HG03039 (cell line): ENCODE measurements at regions not wholly inside any gene's neighbourhood (a gene's known extent, or its start where the extent isn't known, plus 50 kb on each side); places are given as distances from the start of the nearest gene placed in this dataset.
"Not testable (repeated sequence)": the region's sequence is repeated elsewhere in the genome, so short reads cannot be mapped to it uniquely, and the experiment has no call there.

Experiments
- ATAC-seq: cut with Tn5 transposase; IDR thresholded peaks from one replicate; pipeline ENCODE4 v1.9.1; 2021; ENCODE audit warnings: mild to moderate bottlenecking, moderate library complexity; ENCODE audit not compliant: unreplicated experiment

DNA sequence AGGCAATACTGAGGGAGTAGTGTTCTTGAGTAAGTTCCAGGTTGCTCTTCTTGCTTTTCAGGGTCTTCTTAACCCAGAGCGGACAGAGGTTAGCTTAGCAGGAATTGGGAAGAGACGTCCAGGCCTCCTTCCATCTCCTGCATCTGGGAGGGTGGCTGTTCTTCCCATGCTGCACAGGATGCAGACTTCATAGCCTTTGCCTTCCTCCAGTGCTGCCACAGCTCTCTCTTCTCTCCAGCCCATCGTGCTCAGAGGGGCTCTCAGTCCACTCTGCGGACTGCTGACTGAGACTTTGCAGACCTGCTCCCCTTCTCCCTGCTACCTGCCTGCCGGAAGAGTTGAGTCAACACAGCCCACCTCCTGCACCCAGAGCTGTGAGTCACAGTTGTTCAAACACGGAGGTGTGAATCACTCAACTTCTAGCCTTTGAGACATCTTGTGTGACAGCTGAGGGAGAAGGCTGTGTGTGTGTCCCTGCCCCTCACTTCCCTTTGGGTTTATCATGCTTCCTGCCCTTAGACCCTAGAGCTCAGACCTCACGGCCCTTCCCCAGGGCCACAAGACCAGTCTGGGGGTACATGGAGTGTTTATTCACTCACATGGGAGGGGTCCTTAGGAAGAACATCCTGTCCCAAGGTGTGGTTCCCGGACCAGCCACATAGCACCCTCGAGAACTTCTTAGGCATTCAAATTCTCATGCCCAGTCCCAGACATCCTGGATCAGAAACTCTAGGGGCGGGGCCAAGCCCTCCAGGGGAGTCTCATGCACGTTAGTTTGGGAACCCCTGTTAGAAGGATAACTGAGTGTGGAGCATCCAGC lies 158.3 kb upstream of the CACNA1E start:
- no peak for ATAC-seq

DNA sequence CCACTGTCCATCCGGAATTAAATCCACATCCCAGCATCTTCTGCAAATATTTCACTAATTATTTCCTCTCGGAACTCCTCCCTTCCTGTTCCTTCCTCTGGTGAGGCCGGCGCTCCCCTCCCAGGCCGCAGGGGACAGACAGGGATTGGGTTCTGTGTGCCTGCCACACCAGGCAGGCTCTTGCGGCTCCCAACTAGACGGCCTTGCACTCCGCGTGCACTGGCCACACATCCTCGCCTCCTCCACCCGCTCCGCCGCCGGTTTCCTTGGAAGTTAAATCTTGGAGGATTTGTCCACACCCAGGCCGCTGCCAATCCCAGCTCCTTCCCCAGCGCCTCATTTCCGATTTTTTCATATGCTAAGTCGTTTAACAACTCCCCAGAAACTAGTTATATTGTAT lies 157.6 kb upstream of the CACNA1E start:
- ATAC-seq: not testable (repeated sequence)

DNA sequence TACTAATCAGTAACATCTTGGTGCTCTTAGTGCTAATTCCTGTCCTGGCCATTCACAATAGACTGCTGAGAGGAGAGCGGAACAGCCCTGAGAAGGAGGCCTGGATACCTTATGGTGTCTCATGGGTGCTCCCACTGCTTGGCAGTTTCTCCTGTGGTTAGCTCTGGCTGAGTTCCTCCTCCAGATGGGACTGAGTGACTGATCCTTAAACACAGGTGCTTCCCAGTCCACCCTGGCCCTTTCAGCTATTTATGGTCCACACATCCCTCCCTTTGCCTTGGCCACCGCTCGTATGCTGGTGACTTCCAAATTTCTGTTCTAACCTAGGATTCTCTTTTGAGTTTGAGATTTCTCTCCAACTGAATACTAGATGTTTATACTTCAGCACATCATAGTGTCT lies 157.0 kb upstream of the CACNA1E start:
- ATAC-seq: no peak

DNA sequence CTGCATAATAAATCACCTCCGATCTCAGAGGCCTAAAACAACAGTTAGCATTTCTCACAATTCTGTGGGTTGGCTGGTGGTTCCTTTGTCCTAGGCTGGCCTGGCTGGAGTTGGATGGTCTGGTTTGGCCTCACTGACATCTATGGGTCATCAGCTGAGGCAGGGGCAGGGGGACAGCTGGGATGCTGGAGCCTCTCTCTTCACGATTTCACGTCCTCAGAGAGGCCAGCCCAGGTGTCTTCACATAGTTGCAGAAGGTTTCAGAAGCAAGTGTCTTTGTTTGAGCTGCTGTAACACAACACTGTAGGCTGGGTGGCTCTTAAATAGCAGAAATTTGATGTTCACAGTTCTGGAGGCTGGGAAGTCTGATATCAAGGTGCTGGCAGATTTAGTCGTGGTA lies 155.5 kb upstream of the CACNA1E start:
- no peak for ATAC-seq

DNA sequence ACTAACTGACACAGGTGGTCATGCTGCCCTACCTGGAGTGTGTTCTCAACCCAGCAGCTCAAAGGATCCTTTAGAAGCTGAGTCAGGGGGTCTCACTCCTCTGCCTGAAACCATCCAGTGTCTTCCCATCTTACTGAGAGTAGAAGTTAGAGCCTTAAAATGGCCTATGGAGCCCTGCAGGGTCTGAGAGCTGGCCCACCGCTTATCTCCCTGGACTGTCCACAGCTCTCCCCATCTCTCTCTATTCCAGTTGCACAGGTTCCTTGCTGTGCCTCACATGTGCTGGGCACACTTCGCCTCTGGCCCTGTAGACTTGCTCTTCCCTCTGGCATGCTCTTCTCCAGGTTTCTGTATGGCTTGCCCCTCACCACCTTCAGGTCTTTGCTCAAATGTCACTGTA lies 148.6 kb upstream of the CACNA1E start:
- no peak for ATAC-seq

DNA sequence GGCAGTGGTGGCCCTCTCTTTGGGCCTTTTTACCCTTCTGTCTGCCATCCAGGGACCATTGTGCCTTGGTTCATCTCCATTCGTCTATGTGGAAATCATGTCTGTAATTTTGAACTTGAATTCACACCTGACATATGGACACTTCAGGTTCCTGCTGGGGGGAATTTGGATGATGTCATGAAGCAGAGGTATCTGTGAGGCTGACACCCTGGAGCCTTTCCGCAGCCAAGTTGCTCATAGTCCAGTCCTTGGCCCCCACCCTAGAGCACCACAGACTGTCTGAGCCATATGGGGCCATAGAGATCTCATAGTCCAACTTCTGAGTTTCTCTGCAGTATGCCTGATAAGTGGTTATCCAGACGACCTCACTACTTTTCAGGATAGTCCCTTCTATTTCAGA lies 147.7 kb upstream of the CACNA1E start:
- ATAC-seq: no peak

DNA sequence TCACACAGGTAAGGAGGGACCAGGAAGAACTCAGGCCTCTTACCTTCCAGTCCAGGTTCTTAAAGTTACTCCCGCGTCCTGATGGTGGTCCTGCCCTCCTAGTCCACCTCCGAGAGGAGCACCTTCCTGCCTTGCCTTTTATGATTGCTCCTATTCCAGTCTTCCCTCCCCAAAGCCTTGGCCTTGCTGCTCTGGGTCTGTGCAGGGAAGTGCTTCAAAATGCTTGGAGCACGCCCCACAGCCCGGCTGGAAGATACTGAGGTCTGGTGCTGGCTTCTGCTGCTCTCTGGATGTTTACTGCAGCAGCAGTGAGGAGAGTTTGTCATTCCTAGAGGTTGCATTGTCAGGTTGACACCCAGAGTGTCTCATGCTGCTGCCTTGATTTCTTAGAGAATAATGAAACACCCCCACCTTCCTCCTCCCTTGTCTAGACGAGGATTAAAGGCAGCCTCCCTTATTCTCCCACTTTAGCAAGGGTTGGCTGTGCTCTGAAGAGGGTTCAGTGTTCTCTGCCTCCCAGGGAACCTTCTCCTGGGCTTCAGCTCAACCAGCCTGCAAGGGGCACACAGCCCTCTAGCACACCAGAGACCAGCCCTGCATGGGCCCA lies 142.2 kb upstream of the CACNA1E start:
- no peak for ATAC-seq

DNA sequence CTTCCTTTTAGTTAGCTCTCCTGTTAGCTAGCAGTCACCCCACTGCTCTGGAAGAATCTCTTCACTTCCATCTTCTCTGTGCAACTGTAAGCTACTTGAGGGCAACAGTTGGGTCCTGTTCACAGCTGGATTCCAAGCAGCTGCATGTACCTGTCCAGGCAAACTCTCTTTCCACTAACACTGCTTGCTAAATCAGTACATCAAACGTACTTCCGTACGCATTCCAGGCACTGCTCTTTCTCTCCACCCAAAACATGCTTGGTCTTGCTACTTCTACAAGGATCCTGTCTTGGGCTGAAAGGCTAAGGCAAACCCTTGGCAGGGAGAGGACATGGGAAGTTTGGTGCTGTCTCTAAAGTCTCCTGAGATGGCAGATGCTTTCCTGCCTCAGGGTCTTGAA lies 139.2 kb upstream of the CACNA1E start:
- ATAC-seq: no peak

DNA sequence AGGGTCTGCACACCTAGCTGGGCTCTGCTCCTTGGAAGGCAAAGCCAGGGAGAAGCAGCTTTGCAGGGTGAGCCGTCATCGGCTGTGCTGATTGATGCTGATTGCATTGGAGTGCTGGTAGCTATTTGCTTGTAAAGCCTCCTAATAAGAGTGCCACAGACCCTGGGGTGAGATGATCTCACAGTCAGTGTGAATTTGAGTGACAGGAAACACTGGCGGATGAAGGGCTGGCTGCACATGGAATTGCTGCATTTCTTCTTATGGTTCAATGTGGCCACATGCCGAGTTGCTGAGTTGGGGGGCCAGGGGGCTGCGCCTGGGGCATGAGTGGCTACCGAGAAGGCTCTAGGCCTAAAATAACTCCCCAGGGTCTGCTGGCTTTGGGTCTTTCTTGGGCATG lies 138.2 kb upstream of the CACNA1E start:
- no peak for ATAC-seq

DNA sequence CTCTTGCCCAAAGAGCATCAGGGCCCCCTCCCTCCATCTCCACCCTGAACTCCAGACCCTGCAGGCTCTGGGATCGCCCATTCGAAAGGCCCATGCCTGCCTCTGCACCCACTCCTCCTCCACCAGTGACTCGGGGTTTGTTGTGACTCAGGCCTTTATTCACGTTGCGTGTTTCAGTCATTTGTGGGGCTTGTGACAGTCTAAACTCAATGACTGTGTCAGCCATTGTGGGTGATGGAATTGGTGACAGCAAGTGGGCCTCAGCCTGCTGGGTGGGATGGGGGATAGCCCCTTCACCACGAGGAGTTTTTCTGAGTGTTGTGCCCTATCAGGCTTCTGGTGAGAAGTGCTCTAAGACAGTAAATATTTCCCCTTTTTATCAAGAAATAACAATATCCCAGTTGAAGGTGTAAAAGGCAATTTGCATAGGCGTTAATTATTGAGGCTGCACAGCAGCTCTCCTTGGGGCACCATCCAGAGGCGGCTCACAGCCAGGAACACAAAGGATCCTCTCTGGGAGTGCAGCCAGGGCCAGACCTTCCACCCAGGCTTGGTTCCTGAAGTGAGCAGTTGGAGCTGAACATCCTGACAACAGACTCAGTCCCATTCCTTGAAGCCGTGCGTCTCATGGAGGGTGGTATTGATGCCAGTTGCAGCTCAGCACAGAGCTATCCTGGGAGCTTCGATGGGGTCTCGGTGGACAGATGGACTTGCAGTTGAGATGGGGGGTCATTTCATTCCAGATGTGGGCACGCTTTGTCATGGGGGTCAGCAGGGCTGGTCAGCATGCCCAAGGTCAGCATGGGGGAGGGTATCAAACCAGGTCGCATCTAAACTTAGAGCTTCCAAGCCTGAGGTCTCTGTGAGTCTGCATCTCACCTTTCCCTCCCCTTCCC lies 135.6 kb upstream of the CACNA1E start:
- ATAC-seq: no peak

DNA sequence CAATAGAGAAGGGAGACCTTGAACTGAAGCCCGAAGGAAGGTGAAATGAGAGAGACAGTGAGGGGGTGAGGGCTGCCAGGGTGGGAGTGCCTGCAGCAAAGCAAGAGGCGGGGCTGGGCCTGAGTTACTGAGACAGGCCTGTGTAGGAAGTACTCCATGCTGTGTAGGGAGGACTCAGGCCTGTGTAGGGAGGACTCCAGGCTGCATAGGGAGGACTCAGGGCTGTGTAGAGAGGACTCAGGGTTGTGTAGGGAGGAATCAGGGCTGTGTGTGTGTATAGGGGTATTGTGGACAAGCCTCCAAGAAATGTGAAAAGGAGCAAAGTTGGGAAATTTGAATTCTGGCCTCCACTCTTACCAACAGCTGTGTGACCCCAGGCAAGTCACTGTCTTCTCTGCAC lies 133.8 kb upstream of the CACNA1E start:
- no peak for ATAC-seq

DNA sequence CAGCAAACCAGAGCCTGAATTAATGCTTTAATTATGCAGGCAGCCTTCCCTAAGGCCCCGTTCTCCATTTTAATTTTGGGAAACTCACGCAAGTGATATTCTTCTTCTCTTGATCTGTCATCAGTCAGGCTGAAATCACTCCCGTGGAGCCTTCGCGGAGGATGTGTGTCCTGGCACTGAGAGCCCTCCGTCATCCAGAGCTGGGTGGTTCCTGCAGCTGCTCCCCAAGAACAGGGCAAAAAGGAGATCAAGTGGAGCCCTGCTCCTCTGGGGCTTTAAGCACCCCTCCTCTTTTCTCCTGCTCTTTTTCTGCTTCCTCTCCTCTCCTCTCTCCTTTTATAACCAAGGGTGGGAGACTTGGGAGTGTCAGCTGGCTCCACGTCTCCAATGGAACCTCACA lies 133.2 kb upstream of the CACNA1E start:
- ATAC-seq: no peak

DNA sequence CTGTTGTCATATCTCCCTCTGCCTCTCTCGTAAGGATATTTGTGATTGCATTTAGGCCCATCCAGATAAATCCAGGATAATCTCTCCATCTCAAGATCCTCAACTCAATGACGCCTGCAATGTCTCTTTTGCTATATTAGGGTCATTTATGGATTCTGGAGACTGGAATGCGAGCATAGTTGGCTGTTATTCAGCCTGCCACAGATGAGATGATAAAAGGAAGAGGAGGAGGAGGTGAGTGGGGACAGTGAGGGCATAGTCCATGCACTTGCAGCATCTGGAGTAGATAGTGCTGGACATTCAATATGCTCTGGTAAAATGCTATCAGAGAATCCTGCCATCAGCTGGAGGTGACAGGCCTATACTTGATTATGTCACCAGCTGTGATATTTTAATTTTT lies 131.6 kb upstream of the CACNA1E start:
- ATAC-seq: no peak

DNA sequence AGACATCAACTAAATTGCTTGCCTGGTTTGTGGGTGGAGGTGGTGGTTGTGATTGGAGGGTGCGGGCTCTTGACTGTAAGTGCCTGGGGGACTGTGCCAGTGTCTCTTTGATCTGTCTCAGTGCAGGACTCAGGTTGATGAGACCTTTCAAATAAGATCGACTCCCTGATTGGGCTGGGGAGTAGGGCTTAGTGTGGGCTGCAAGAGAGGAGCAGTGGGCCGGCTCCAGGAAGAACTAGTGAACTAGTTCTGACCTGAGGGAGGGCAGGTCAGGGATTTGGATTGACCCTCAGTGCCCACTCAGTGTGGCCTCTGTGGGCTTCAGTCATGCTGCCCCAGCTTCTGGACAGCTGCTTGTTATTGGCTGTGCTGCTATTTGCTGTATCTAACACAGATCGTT lies 130.6 kb upstream of the CACNA1E start:
- ATAC-seq: no peak

DNA sequence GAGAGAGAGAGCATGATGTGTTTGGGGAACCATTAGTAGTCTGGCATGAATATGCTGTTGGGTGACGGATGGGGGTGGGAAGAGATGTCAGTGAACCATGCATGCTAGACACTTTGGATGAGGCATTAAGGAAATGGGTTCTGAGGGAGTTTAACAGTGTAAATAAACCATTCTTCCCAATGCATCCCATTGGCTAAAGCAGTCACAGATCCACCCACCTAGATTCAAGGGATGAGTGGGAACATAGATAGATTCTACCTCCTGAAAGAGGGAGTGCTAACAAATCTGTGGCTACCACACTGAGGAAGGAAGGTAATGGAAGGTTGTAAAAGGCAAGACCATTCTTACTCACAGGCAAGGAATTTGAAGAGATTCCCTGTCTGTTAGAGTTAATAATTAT lies 129.8 kb upstream of the CACNA1E start:
- ATAC-seq: no peak

DNA sequence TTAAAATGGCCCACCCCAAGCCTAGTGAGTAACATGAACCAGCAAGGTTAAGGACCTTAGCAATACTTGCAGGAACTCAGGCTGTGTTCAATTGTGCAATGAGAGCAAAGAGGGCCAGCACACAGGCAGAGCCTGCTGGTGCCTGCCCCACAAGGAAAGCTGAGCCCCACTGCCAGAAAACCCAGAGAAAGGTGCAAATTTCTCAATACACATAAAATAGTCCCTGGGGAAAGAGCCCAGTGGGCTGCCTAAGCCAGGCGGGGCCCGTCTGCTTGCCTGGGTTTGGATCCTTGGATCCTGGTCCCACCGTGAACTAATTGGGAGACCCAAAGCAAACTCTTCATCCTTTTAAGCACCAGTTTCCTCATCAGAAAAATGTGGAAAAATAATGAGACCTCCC lies 128.5 kb upstream of the CACNA1E start:
- no peak for ATAC-seq

DNA sequence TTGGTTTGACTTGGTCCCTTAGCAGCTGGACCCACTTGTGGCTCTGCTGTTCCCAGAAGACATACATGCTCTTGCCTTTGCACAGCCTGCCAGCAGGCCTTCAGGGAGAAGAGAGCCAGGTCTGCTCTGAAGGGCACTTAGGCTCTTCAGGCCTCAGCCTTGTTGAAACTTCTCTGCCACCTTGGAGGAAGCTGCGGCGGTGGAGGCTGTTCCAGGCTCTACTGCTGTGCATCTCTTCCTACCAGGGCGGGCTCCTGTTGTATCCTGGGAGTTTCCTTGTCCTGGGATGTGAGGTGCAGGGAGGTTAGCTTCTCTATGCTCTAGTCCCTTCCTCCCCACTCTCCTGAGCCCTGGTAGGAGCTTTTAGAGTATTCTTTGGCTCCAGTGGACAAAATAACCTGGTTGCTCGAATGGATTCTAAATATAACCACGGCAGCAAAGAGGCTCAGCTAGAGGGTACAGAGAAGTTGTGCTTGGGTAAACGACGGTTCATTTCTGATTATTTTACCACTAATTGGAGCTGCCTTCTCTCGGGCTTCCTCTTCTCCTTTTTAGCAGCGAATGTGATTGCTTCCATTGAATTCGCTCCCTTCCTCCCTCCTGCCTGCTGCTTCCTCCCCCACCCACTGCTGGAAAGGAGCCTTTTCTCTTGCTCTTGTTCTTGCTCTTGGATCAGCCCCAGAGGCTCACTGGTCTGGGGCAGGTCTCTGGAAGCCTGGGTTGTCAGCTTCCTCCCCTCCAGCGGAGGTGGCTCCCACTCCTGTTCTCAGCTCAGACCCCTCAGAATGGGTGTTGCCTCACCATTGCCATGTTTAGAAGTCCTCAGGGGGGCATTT lies 126.6 kb upstream of the CACNA1E start:
- no peak for ATAC-seq

DNA sequence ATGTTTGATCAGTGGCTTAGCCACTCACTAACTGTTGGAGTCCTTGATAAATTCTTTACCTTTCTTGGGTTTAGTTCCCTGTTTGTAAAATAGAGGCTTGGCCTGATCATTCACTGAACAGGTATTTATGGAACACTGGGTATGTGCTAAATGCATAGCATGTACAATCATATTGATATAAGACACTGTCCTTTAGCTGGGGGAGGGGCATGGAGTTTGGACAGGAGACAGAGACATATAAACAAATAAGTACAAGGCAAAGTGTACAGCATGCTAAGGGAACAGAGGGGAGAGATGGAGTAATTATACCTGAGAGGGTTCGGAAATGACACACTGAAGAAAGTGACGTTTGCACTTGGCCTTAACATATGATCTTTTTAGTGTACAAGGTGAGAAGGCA lies 124.3 kb upstream of the CACNA1E start:
- ATAC-seq: no peak

DNA sequence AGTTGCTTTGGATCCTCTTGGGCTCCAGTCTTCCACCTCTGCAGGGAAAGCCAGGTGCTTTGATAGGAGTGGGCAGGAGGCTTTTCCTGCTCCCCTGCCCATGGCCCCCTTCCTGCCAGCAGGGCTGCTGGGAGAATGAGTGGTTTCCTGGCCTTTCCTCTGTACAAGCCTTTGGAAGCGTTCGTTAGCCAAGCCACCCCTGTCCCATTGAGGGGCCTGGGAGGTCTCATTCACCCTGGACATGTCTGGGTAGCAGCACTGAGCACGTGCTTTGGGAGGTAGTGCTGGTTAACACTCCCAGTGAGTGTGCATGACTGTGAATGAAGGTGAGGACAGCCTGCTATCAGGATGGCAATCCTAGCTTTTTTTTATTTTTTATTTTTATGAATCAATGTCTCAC lies 118.5 kb upstream of the CACNA1E start:
- ATAC-seq: no peak

DNA sequence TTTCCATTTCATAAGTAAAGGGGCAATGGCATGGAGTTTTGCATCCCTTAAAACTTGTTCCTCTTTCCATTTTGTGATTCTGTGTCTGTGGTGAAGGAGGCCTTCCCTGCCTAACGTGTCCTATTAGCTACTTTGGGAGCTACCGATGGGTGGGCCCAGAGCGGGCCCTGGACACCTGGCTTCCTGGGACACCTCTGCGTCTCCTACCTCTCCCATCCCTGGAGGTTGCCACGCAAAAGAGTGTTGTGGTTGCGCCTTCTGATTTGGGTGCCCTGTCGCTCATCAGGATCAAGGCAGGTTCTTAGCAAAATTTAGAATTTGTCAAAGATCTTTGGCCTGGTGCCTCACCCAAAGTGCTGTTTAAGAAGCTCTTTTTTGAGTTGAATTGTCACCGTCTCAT lies 116.4 kb upstream of the CACNA1E start:
- ATAC-seq: no peak

DNA sequence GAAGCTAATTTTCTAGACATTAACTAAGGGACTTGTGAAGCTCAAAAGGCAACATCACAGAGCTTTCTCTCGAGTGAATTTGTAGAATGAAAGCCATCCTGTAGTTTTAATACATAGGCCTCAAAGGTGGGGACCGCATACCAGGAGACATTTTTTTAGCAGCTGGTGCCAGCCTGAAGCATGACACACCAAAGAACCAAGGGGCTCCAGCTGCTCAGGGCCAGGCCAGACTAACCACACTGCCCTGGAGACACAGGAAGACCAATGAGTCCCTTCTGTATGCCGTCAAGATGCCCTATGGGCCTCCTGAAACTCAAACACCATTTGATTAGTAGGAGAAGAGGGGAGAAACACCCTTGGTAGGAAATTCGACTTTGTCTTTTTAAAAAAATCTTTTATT lies 113.9 kb upstream of the CACNA1E start:
- ATAC-seq: no peak
